ENCODE measurements at regions not wholly inside any gene's neighbourhood (a gene's known extent, or its start where the extent isn't known, plus 50 kb on each side); places are given as distances from the start of the nearest gene placed in this dataset.

- TF ChIP-seq FOXP1 (IDR thresholded peaks at IDR 0.05) (0 out of 2 replicates have a peak, but pooled peaks have one; percentile 39), FOXP1 (CRISPR knock-in tag; IDR thresholded peaks at IDR 0.05) (no peak), ZNF672 (CRISPR knock-in tag; IDR thresholded peaks at IDR 0.05) (no peak), GABPB1 (CRISPR knock-in tag; IDR thresholded peaks at IDR 0.05) (no peak), ZNF343 (CRISPR knock-in tag; IDR thresholded peaks at IDR 0.05) (no peak), ZBTB20 (CRISPR knock-in tag; IDR thresholded peaks at IDR 0.05; ENCODE audit: borderline replicate concordance, low read depth) (no peak), AHDC1 (CRISPR knock-in tag; IDR thresholded peaks at IDR 0.05; ENCODE audit: borderline replicate concordance) (no peak), TEAD3 (CRISPR knock-in tag; optimal IDR thresholded peaks at IDR 0.05; ENCODE audit: borderline replicate concordance) (no peak), RORA (CRISPR knock-in tag; IDR thresholded peaks at IDR 0.05) (no peak), ZNF75D (CRISPR knock-in tag; IDR thresholded peaks at IDR 0.05; ENCODE audit: borderline replicate concordance) (no peak), RBAK (CRISPR knock-in tag; IDR thresholded peaks at IDR 0.05) (no peak), ZNF292 (CRISPR knock-in tag; IDR thresholded peaks at IDR 0.05; ENCODE audit: borderline replicate concordance, low read depth) (no peak), ZFP82 (CRISPR knock-in tag; IDR thresholded peaks at IDR 0.05; ENCODE audit: borderline replicate concordance) (no peak), ZIK1 (CRISPR knock-in tag; IDR thresholded peaks at IDR 0.05; ENCODE audit: borderline replicate concordance, low read depth) (no peak), ZNF724P (CRISPR knock-in tag; IDR thresholded peaks at IDR 0.05; ENCODE audit: borderline replicate concordance) (no peak), ZNF784 (CRISPR knock-in tag; IDR thresholded peaks at IDR 0.05; ENCODE audit: borderline replicate concordance) (no peak; the same call in 1 of the 2 replicates), HNF4G (IDR thresholded peaks at IDR 0.05; ENCODE audit: borderline replicate concordance, low read depth, low read length) (no peak), HNF4G (CRISPR knock-in tag; IDR thresholded peaks at IDR 0.05; ENCODE audit: borderline replicate concordance, low read depth) (no peak; the same call in 1 of the 2 replicates), MAZ (IDR thresholded peaks at IDR 0.05; ENCODE audit: borderline replicate concordance, low read depth, low read length) (no peak), MAZ (CRISPR knock-in tag; IDR thresholded peaks at IDR 0.05; ENCODE audit: low read depth) (no peak), KAT8 (CRISPR knock-in tag; IDR thresholded peaks at IDR 0.05) (no peak), KAT7 (CRISPR knock-in tag; IDR thresholded peaks at IDR 0.05; ENCODE audit: borderline replicate concordance) (no peak), ZSCAN22 (CRISPR knock-in tag; IDR thresholded peaks at IDR 0.05) (no peak), ZKSCAN8 (CRISPR knock-in tag; IDR thresholded peaks at IDR 0.05; ENCODE audit: borderline replicate concordance) (no peak), ZNF282 (IDR thresholded peaks at IDR 0.05; ENCODE audit: partially characterized antibody) (peak; percentile 36)
These were observed 90.1 kb upstream of the GSE1 start (continued) for GRCh38 chr16:85522842-85523601.
